Endodermal cell (in vitro differentiated cells): ENCODE measurements at regions not wholly inside any gene's neighbourhood (a gene's known extent, or its start where the extent isn't known, plus 50 kb on each side); places are given as distances from the start of the nearest gene placed in this dataset.

Experiments used
- DNase-seq: peaks from one replicate; pipeline ENCODE4 v3.0.0-alpha.2; 2017
- H3K27ac ChIP-seq: 2 replicates; pipeline ENCODE4 v1.5.1; 2013; ENCODE audit warnings: mild to moderate bottlenecking, low read depth, low read length, moderate library complexity
- H3K27me3 ChIP-seq: 2 replicates; pipeline ENCODE4 v1.6.1; 2013; ENCODE audit warnings: mild to moderate bottlenecking, low read length, moderate library complexity; ENCODE audit not compliant: insufficient read depth, control insufficient read depth, poor library complexity, severe bottlenecking
- H3K36me3 ChIP-seq: 2 replicates; pipeline ENCODE4 v1.7.0; 2013; ENCODE audit warnings: mild to moderate bottlenecking, low read length, moderate library complexity; ENCODE audit not compliant: control insufficient read depth, insufficient read depth
- H3K4me1 ChIP-seq: one replicate; pipeline ENCODE4 v1.7.0; 2013; ENCODE audit warnings: low read length; ENCODE audit not compliant: control insufficient read depth, insufficient read depth
- H3K4me3 ChIP-seq: 2 replicates; pipeline ENCODE4 v1.5.1; 2013; ENCODE audit warnings: mild to moderate bottlenecking, low read length, moderate library complexity
- H3K9ac ChIP-seq: 2 replicates; pipeline ENCODE4 v1.6.1; 2013; ENCODE audit warnings: mild to moderate bottlenecking, low read length, moderate library complexity; ENCODE audit not compliant: poor library complexity, severe bottlenecking; ENCODE audit errors: extremely low read depth
- H3K9me3 ChIP-seq: 2 replicates; pipeline ENCODE4 v1.6.1; 2013; ENCODE audit warnings: mild to moderate bottlenecking, low read length, moderate library complexity; ENCODE audit not compliant: control insufficient read depth
- H3K27ac Mint-ChIP-seq: 2 replicates; pipeline ENCODE4 v1.8.0; 2020; ENCODE audit warnings: mixed read lengths
- H3K27me3 Mint-ChIP-seq: 2 replicates; pipeline ENCODE4 v1.8.0; 2021; ENCODE audit warnings: mild to moderate bottlenecking, mixed read lengths; ENCODE audit not compliant: insufficient read depth
- H3K36me3 Mint-ChIP-seq: 2 replicates; pipeline ENCODE4 v1.8.0; 2020; ENCODE audit warnings: low read depth, mixed read lengths
- H3K4me1 Mint-ChIP-seq: 2 replicates; pipeline ENCODE4 v1.8.0; 2020; ENCODE audit warnings: mixed read lengths
- H3K4me3 Mint-ChIP-seq: 2 replicates; pipeline ENCODE4 v1.8.0; 2020; ENCODE audit warnings: mild to moderate bottlenecking, moderate library complexity, mixed read lengths
- H3K9me3 Mint-ChIP-seq: 2 replicates; pipeline ENCODE4 v1.8.0; 2020; ENCODE audit warnings: mild to moderate bottlenecking, mixed read lengths
- WGBS, 2 experiments: methylation state at CpG; one replicate each; pipeline versions ENCODE4 v1.1.5 to v1.1.7; 2013; ENCODE audit warnings: missing lambda C conversion rate in 2 of 2, mixed read lengths in 1 of 2; ENCODE audit not compliant: insufficient coverage in 1 of 2, insufficient read length in 1 of 2; 5-methylcytosine and 5-hydroxymethylcytosine counted together
- TF ChIP-seq, protein P1 (sequence below): fragments of 200-600 bp; sonication (generic); conservative IDR thresholded peaks from 2 replicates; pipeline ENCODE4 v1.5.0; 2021; ENCODE audit warnings: antibody characterized with exemption, mild to moderate bottlenecking

DNA sequence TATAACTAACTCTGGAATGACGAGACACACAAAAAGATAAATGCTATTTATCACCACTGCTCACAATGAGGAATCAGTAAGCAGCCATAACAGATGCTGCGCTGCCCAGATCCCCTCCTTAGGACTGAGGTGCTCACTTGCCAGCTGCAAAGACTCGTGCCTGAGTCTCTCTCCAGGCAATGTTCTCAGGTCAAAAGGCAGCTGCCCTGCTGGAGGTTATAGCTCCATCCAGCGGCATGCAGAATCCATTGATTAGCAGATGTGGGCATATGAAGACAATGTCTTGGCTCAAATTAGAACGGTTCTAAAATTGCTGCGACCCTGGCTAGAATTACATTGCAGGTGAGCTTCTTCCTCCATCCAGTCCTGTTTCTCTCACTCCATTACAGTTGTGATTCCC is 328.2 kb upstream of the CHRM3 start:
- Mint-ChIP-seq H3K27me3 (no peaks in the 10 kb centered on the region), H3K4me3 (no peak overlapping the region), H3K9me3 (peaks cover 36% of the 10 kb centered on the region), H3K36me3 (peaks cover 18% of the 10 kb centered on the region), H3K4me1 (peaks cover 27% of the 10 kb centered on the region), H3K27ac (no peak overlapping the region)
- Histone ChIP-seq H3K27me3 (no peaks in the 10 kb centered on the region), H3K27ac (no peak overlapping the region), H3K9ac (no peak overlapping the region), H3K36me3 (no peaks in the 10 kb centered on the region), H3K4me3 (peak overlapping the region; percentile 6), H3K4me1 (peaks cover 3% of the 10 kb centered on the region), H3K9me3 (peaks cover 29% of the 10 kb centered on the region)
- WGBS, 2 experiments: 88 to 93% methylated on average over 4 to 6 of the region's 6 CpGs
- no peak for DNase-seq
- TF ChIP-seq, protein P1, sequence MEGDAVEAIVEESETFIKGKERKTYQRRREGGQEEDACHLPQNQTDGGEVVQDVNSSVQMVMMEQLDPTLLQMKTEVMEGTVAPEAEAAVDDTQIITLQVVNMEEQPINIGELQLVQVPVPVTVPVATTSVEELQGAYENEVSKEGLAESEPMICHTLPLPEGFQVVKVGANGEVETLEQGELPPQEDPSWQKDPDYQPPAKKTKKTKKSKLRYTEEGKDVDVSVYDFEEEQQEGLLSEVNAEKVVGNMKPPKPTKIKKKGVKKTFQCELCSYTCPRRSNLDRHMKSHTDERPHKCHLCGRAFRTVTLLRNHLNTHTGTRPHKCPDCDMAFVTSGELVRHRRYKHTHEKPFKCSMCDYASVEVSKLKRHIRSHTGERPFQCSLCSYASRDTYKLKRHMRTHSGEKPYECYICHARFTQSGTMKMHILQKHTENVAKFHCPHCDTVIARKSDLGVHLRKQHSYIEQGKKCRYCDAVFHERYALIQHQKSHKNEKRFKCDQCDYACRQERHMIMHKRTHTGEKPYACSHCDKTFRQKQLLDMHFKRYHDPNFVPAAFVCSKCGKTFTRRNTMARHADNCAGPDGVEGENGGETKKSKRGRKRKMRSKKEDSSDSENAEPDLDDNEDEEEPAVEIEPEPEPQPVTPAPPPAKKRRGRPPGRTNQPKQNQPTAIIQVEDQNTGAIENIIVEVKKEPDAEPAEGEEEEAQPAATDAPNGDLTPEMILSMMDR: peak; percentile 17

DNA sequence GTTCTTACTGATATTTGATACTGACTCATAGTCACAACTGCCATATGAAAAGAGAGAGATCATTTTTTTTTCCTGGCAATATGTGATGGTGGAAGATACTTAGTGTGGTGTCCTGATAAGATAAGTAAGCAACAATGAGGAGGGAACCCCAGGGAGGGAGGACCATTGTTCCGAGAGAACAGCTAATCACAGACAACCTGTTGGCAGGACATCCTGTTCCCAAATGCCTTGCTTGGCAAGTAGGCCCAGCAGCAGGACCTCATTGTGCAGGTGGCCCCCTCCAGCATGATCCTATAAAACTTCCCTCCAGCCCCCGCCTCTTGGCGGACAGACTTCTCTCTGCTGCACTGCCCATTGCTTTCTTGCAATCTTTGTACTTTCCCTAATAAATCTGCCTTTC is 329.4 kb upstream of the CHRM3 start:
- Histone ChIP-seq H3K27ac (no peak overlapping the region), H3K36me3 (no peaks in the 10 kb centered on the region), H3K4me1 (peaks cover 3% of the 10 kb centered on the region), H3K27me3 (no peaks in the 10 kb centered on the region), H3K4me3 (peak overlapping the region; percentile 6), H3K9me3 (peaks cover 29% of the 10 kb centered on the region), H3K9ac (no peak overlapping the region)
- peak; percentile 79 for DNase-seq
- Mint-ChIP-seq H3K4me3 (no peak overlapping the region), H3K27ac (peak overlapping the region; percentile 57), H3K27me3 (no peaks in the 10 kb centered on the region), H3K9me3 (peaks cover 36% of the 10 kb centered on the region), H3K36me3 (peaks cover 18% of the 10 kb centered on the region), H3K4me1 (peaks cover 29% of the 10 kb centered on the region)
- WGBS, 2 experiments: 56% methylated on average over 3 of the region's 3 CpGs; no CpG with 5 or more reads in 1 of the 2 experiments
- TF ChIP-seq, protein P1: no peak

DNA sequence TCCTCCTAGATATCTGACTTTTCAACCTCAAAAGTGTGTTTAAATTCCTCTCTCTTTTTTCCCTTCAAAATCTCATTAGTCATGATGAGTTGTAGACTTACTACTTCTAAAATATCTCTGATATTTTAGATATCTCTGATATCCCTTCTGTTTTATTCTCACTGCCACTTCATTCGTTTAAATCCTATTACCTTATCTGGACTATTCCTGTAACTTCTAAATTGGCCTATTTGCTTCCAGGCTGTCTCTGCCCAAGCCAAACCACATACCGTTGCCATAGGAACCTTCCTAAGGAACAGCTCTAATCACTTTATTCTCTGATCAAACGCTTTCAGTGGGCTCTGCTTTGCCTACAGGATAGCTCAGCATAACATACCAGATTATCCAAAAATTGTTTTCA is 333.1 kb upstream of the CHRM3 start:
- no peak overlapping the region for H3K4me3 Mint-ChIP-seq
- peak overlapping the region; percentile 28 for H3K27ac Mint-ChIP-seq
- Histone ChIP-seq H3K9ac (no peak overlapping the region), H3K4me1 (peaks cover 3% of the 10 kb centered on the region), H3K4me3 (no peak overlapping the region), H3K9me3 (peaks cover 29% of the 10 kb centered on the region), H3K36me3 (no peaks in the 10 kb centered on the region), H3K27ac (no peak overlapping the region), H3K27me3 (no peaks in the 10 kb centered on the region)
- peaks cover 20% of the 10 kb centered on the region for H3K4me1 Mint-ChIP-seq
- TF ChIP-seq, protein P1: no peak
- 73% methylated on average over 3 of the region's 3 CpGs for WGBS, 2 experiments
- no peak for DNase-seq
- H3K9me3 Mint-ChIP-seq: peaks cover 36% of the 10 kb centered on the region
- peaks cover 18% of the 10 kb centered on the region for H3K36me3 Mint-ChIP-seq
- no peaks in the 10 kb centered on the region for H3K27me3 Mint-ChIP-seq
